ENCODE measurements at regions not wholly inside any gene's neighbourhood (a gene's known extent, or its start where the extent isn't known, plus 50 kb on each side); places are given as distances from the start of the nearest gene placed in this dataset.

- DNase-seq, result no peak
These were observed 1312.0 kb upstream of the WWC1 start for GRCh38 chr5:166979307-166979895.

GRCh38 chr5:166980666-166981065 lies 1310.8 kb upstream of the WWC1 start:
- DNase-seq, result no peak

DNA sequence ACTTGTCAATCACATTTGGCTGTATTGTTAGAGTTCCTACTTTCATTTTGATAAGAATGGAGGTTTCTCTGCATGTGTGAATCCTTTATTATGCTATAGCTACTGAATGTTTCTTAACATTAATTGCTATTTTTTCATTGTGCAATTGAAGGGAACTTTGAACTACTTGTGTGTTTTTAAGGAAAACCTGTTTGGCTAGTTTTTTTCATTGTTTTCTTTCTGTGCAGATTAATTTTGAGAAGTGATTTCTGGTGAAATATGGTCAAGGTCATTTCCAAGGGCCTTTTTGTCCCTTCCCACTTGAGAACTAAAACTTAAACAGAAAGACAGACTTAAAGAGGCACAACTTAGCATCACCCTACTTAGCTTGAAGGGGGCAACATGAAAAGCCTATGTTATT lies 1309.2 kb upstream of the WWC1 start:
- no peak for DNase-seq

GRCh38 chr5:166991601-166992000 lies 1299.8 kb upstream of the WWC1 start:
- no peak for DNase-seq

- DNase-seq, result no peak
These were observed 1299.3 kb upstream of the WWC1 start for GRCh38 chr5:166992108-166992507.

GRCh38 chr5:166992874-166993722 lies 1298.3 kb upstream of the WWC1 start:
- DNase-seq, result no peak

DNA sequence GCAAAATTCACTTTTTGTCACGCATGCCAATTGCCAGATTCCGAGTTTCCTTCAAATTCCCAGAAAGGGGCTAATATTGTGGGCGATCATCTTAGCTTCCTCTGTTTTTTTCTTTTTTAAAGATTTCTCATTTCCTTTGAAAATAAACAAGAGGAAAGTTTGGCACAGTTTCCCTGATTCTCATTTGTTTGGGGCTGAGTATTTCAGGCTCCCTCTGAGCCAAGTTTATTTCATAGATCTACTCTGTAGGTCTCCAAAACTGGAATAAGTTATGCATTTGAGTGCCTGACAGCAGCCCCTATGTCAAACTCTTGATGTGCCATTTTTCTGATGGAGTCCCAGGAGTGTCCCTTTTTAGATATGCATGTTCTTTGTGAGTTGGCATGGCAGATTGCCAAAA lies 1297.2 kb upstream of the WWC1 start:
- no peak for DNase-seq

- DNase-seq, result no peak
These were observed 1290.2 kb upstream of the WWC1 start for GRCh38 chr5:167001246-167001645.

DNA sequence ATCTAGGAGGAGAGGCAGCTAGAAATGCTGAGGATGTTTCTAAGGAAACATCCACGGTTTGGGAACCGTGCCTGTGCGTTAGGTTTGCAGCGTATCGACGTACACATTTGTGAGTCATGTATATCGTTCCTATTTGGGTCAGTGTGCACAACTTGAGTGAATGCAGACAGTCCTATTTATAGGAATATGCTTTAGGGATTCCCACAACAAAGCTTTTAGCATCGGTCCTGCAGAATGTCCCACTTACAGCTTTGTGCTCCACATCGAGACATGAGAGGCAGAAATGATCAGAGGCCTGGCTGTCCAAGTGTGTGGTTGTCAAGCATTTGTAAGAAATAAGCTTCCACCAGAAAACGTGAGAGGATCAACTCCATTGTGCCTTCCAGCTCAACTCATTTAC lies 1282.7 kb upstream of the WWC1 start:
- no peak for DNase-seq

GRCh38 chr5:167011196-167011595 lies 1280.2 kb upstream of the WWC1 start:
- no peak for DNase-seq

DNA sequence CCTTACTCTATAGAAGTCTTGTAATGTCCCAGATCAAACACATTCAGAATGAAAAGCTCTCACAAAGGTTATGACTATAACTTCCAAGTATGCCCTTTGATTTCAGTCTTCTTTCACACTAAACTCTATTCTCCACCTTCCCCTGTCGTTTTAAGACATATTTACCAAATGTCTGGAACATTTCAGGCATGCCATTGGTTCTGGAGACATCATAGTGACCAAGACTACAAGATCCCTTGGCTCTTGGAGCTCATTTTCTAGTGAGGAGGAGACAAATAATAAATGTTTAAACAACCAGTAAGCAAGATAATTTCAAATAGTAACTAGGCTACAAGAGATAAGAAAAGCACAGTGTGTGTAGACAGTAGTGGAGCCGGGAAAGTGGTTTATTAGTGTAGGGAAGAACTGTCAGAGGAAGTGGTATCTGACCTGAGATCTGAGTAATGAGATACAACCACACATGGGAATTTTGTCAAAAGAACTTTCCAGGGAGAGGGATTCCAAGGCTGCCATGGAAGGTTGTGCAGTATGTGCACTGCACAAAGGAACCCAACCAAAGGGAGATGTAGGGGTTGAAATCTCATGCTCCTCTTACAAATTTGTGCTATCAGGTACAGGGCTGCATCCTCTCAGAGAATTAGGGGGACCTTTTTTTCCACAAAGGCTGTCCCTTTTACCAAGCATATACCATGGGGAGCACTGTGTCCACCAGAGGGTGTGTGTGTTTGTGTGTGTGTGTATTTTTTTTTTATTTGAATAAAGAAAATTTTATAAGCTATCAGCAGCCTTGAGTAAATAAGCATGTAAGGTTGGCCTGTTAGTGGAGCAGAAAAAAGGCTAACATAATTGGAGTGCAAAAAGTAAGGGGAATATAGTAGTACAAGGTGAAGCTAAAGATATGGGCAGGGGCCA lies 1279.1 kb upstream of the WWC1 start:
- DNase-seq, result no peak

- DNase-seq, result no peak
These were observed 1276.9 kb upstream of the WWC1 start for GRCh38 chr5:167014401-167015056.

GRCh38 chr5:167020418-167020817 lies 1271.0 kb upstream of the WWC1 start:
- DNase-seq, result no peak

DNA sequence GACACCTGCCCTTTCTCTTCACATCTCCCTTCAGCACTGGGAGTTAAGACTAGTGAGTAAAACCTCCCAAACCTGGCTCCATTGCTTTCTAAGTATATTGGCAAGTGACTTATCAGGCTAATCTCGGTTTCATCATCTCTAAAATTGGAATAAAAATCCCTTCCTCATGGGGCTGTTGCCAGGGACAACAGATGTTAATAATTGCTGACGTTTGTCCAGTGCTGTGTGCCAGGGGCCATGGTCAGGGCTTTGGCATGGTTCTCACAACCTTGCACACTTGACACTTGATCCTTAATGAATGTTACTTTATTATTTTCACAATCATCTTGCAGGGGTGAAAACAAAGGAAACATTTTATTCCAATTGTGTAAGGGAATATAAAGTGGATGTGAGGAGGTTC lies 1262.0 kb upstream of the WWC1 start:
- DNase-seq, result no peak

GRCh38 chr5:167030500-167031120 lies 1260.8 kb upstream of the WWC1 start:
- no peak for DNase-seq

- DNase-seq, result no peak
These were observed 1254.9 kb upstream of the WWC1 start for GRCh38 chr5:167036585-167036984.

DNA sequence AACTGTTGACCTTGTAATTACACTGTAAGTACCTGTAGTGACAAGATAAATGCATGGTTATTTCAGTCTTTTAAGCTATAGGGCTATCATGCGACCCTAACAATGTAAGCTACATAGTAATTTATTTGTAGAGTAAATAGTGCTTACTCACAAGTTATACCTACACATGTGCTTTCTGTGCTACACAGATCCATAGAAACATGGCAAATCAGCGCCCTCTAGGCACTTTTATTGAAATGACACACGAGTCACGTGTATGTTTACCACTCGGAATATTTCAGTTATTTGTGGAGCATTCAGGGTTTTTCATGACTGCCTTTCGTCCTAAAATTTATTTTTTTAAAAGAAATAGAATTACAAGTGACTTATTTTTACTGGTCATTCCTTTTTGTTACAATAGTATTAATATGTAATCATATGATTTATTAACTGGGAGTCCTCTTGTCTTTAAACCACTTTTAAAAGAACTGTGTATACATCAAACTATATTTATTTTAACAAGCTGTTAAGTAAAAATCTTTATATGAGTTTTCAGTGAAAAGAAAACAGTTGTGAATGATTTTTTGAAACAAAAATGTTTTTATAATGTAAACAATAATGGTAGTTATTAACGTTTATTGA lies 1242.3 kb upstream of the WWC1 start:
- no peak for DNase-seq

- DNase-seq, result no peak
These were observed 1241.5 kb upstream of the WWC1 start for GRCh38 chr5:167049771-167050567.

DNA sequence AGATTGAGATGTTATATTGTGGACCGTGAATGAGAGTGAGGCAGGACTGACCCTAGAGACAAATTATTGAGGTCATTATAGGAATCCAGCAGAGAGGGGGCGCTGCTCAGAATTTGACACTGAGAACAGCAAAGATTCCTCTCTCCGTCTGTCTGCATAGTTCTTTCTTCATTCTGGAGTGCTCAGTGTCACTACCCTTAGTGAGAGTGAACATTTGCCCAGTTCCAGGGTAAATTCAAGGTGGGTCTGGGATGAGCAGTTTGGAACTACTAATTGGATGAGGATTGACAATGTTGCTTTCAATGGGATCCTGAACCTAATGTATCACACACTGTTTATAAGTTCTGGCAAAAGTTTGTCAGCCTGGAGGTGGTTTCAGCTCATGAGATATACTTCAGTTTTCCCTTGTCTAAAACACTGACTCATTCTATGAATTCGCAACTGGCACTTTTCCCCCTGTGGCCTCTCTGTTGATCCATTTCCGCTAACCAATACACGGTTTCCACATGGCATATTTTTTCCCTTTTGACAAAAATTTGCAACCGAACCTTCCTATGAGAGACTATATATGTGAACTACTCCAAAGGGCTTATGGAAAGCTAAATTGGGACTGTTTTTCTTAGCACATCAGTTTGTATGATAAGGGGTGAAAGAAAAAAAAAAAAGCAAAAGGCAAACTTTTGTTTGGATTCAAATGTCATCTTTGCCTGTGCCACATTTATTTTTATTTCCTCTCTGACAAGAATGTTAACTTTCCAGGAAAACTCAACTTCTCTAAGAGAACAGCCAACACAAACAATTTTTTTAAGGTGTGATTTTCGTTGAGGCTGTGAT lies 1240.7 kb upstream of the WWC1 start:
- DNase-seq, result no peak

DNA sequence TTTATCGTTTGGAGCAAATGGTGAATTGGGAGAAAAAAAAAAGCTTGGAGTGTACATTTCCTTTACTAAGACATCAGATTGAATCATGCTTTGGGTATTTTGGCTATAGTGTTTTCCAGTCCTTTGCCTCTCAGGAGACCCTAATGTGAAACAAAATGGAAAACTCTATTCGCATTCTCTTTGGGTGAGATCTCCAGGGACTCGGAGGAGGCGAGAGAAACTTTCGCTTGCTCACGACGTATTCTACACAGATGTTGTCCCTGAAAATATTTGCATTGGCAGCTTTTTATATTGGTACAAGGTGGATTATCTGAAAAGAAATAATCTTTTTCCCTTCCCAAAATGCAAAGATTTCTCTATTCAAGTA lies 1240.1 kb upstream of the WWC1 start:
- DNase-seq, result no peak

Data from DMS 273 treated with DMSO at 0.1 percent for 48 hours (cell line).